Tibial artery (tissue), 4 donors: ENCODE measurements at regions not wholly inside any gene's neighbourhood (a gene's known extent, or its start where the extent isn't known, plus 50 kb on each side); places are given as distances from the start of the nearest gene placed in this dataset.
"Not testable (repeated sequence)": the region's sequence is repeated elsewhere in the genome, so short reads cannot be mapped to it uniquely, and the experiment has no call there.

Experiments
- DNase-seq, 2 donors: peaks; one replicate each; pipeline ENCODE4 v3.0.0-alpha.2; 2019
- H3K27ac ChIP-seq, 2 donors: fragments of 200-600 bp; sonication (generic) in 1 of 2; 1 replicate in 1 of 2; 2 replicates in 1 of 2; pipeline ENCODE4 v1.5.1; 2018 to 2019; ENCODE audit warnings: mild to moderate bottlenecking in 1 of 2
- H3K27me3 ChIP-seq, 2 donors: fragments of 200-600 bp; sonication (generic) in 1 of 2; one replicate each; pipeline versions ENCODE4 v1.5.1 to v1.6.0; 2016 to 2019
- H3K36me3 ChIP-seq, 3 donors: fragments of 200-600 bp; sonication (generic) in 2 of 3; one replicate each; pipeline ENCODE4 v1.5.1; 2016 to 2019; ENCODE audit warnings: mild to moderate bottlenecking in 2 of 3
- H3K4me1 ChIP-seq, 4 donors: fragments of 200-600 bp; sonication (generic) in 2 of 4; 1 replicate in 3 of 4; 2 replicates in 1 of 4; pipeline ENCODE4 v1.5.1; 2016 to 2019
- H3K4me3 ChIP-seq, 2 donors: fragments of 200-600 bp; sonication (generic) in 1 of 2; 1 replicate in 1 of 2; 2 replicates in 1 of 2; pipeline ENCODE4 v1.5.1; 2018 to 2019; ENCODE audit warnings: mild to moderate bottlenecking in 2 of 2
- H3K9me3 ChIP-seq, 3 donors: fragments of 200-600 bp; sonication (generic) in 1 of 3; one replicate each; pipeline ENCODE4 v1.5.1; 2016 to 2019
- intact Hi-C: fragments of 100-400 bp; cut with DNase I; formaldehyde crosslinking; loops from one replicate; pipeline ENCODE4 v1.15.0; 2023; ENCODE audit warnings: low total_unique reads
- TF ChIP-seq, protein P1 (sequence below), 2 experiments: fragments of 200-600 bp in 1 of 2; fragments of 450-650 bp in 1 of 2; IDR thresholded peaks; one replicate each; pipeline ENCODE4 v1.5.1; 2017 to 2019; ENCODE audit warnings: antibody characterized with exemption in 2 of 2, mild to moderate bottlenecking in 1 of 2, moderate library complexity in 1 of 2

DNA sequence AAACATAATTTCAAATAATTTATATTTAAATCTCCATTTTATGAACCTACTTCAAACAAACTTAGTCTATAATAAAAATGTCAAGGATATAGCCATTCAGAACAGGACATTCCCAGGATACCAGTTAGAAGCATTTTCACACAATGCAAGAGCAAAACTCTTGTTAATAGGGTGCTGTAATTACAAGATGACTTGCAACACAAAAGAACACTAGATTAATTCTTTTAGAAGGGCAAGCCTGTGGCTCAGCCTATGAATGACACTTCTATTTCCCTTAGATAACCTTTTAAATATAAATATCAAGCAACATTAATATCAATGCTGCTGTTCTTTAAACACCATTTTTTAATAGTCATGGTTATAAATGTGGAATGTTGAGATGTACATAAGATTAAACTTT lies 157.9 kb upstream of the SCN7A start:
- TF ChIP-seq, protein P1, sequence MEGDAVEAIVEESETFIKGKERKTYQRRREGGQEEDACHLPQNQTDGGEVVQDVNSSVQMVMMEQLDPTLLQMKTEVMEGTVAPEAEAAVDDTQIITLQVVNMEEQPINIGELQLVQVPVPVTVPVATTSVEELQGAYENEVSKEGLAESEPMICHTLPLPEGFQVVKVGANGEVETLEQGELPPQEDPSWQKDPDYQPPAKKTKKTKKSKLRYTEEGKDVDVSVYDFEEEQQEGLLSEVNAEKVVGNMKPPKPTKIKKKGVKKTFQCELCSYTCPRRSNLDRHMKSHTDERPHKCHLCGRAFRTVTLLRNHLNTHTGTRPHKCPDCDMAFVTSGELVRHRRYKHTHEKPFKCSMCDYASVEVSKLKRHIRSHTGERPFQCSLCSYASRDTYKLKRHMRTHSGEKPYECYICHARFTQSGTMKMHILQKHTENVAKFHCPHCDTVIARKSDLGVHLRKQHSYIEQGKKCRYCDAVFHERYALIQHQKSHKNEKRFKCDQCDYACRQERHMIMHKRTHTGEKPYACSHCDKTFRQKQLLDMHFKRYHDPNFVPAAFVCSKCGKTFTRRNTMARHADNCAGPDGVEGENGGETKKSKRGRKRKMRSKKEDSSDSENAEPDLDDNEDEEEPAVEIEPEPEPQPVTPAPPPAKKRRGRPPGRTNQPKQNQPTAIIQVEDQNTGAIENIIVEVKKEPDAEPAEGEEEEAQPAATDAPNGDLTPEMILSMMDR (IDR thresholded peaks at IDR 0.05), result no peak
- H3K9me3 ChIP-seq, result no peaks in the 10 kb centered on the region
- H3K36me3 ChIP-seq, result no peaks in the 10 kb centered on the region
- no peaks in the 10 kb centered on the region for H3K27me3 ChIP-seq
- H3K4me3 ChIP-seq, result no peak overlapping the region
- H3K4me1 ChIP-seq, result peaks cover 0 to 5% (median 2%) of the 10 kb centered on the region in 4 donors
- intact Hi-C loops, result no loop called here
- no peak overlapping the region for H3K27ac ChIP-seq
- DNase-seq, result no peak

DNA sequence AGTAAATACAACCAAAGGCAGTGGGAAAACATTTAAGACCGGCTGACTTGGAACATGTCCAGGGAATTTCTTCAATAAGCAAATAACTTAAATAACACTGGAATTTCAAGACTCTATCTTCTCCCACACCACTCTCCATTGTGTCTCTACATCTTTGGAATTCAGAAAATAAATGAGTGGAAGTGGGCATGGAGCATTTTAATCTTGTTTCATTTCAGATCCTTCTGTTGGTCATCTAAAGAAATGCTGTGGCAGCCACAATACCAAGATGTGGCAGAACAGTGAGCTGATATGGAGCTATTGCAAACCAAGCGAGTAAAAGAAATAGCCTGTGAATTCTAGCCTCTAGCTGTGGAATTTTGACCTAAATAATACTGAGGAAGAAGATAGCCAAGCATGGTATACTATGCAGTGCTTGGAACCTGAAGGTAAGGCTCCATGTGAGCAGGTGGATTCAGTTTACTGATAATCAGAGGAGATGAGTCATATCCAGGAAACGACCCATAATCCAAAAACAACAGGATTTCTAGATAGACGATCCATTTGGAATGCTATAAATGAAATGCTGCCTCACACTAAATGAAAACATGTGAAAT lies 157.1 kb upstream of the SCN7A start:
- no peaks in the 10 kb centered on the region for H3K36me3 ChIP-seq
- no peak for DNase-seq
- no peak overlapping the region for H3K4me3 ChIP-seq
- intact Hi-C loops, result no loop called here
- H3K27me3 ChIP-seq, result no peaks in the 10 kb centered on the region
- H3K27ac ChIP-seq, result no peak overlapping the region
- peaks cover 0 to 5% (median 2%) of the 10 kb centered on the region in 4 donors for H3K4me1 ChIP-seq
- no peaks in the 10 kb centered on the region for H3K9me3 ChIP-seq
- TF ChIP-seq, protein P1 (IDR thresholded peaks at IDR 0.05), result no peak

DNA sequence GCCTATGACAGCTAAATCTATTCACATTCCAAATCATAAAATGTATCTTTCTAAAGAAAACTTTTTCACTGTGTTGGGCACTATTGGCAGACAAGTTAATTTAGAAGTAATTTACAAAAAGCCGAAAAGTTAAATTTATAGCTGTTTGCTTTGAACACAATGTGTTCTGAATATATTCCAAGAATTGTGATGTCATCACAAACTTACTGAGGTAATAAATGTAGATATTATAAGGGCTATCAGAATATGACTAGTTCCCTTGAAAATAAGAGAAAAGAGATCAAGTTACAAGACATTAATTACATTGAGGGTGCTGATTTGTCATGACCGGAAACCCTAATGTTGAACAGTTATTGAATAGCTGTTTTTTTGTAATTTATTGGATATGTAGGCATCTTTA lies 153.9 kb upstream of the SCN7A start:
- intact Hi-C loops, result no loop called here
- no peaks in the 10 kb centered on the region for H3K27me3 ChIP-seq
- no peaks in the 10 kb centered on the region for H3K36me3 ChIP-seq
- H3K9me3 ChIP-seq, result no peaks in the 10 kb centered on the region
- TF ChIP-seq, protein P1 (IDR thresholded peaks at IDR 0.05), result no peak
- H3K4me1 ChIP-seq, result peaks cover 0 to 5% (median 2%) of the 10 kb centered on the region in 4 donors
- no peak for DNase-seq
- H3K4me3 ChIP-seq, result no peak overlapping the region
- H3K27ac ChIP-seq, result no peak overlapping the region

DNA sequence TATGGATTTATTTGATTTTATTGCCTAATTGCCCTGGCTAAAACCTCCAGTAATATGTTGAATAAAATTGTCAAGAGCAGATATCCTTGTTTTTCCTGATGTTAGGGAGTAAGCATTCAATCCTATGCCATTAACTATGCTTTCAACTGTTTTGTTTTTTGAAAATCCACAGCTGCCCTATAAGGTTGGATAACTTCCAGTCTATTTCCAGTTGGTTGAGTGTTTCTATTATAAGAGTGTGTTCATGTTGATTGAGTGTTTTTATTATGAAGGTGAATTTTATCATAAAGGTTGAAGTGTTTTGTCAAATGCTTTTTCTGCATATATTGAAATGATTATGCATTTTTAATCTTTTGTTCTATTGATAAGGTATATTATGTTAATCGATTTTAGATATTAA lies 149.9 kb upstream of the SCN7A start:
- TF ChIP-seq, protein P1 (IDR thresholded peaks at IDR 0.05), result no peak
- no peak overlapping the region for H3K4me3 ChIP-seq
- intact Hi-C loops, result no loop called here

DNA sequence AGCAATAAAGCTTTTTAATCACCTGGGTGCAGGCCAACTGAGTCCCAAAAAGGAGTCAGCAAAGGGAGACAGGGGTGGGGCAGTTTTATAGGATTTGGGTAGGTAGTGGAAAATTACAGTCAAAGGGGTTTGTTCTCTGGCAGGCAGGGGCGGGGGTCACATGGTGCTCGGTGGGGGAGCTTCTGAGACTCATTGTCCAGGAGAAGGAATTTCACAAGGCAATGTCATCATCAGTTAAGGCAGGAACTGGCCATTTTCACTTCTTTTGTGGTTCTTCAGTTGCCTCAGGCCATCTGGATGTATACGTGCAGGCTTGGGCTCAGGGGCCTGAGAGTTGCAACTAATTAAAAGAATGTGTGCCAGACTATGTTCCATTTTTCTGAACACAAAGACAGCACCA lies 147.5 kb upstream of the SCN7A start:
- intact Hi-C loops, result not testable (repeated sequence)

More for the DNA sequence above, 149.9 kb upstream of the SCN7A start:
- Histone ChIP-seq H3K9me3 (no peaks in the 10 kb centered on the region), H3K27ac (no peak overlapping the region), H3K4me1 (no peaks in the 10 kb centered on the region), H3K27me3 (no peaks in the 10 kb centered on the region), H3K36me3 (no peaks in the 10 kb centered on the region)
- DNase-seq, result no peak

DNA sequence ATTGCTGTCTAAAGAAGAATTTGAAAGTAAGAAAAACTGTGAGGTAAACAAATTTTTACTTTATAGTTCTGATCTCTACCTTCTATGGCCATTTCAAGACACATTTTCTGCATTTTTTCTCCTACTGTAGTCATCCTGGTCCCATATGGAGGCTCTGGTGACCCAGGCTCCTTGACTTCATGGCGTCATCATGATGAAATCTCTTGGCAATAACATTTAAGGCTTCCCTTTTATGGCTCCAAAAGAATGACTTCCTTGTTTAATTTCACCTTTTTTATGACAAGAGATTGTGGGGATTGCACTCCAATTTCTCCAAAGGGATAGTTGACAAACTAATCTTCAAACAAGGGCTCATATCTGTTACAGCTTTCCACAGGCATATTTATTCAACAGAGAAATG lies 143.0 kb upstream of the SCN7A start:
- intact Hi-C loops, result no loop called here
- no peak for DNase-seq
- peaks cover 0 to 6% (median 3%) of the 10 kb centered on the region in 3 donors for H3K9me3 ChIP-seq
- H3K27me3 ChIP-seq, result no peaks in the 10 kb centered on the region
- no peaks in the 10 kb centered on the region for H3K36me3 ChIP-seq
- no peak overlapping the region for H3K4me3 ChIP-seq
- TF ChIP-seq, protein P1 (IDR thresholded peaks at IDR 0.05), result no peak
- H3K4me1 ChIP-seq, result no peaks in the 10 kb centered on the region
- no peak overlapping the region for H3K27ac ChIP-seq

More for the DNA sequence above, 147.5 kb upstream of the SCN7A start:
- H3K4me3 ChIP-seq, H3K4me1 ChIP-seq, DNase-seq, H3K9me3 ChIP-seq, H3K27ac ChIP-seq, H3K27me3 ChIP-seq, H3K36me3 ChIP-seq: not testable (repeated sequence)
